IgD-negative memory B cell (primary cell): ENCODE measurements at regions not wholly inside any gene's neighbourhood (a gene's known extent, or its start where the extent isn't known, plus 50 kb on each side); places are given as distances from the start of the nearest gene placed in this dataset.

ENCODE experiments used
- H3K27ac Mint-ChIP-seq, 3 donors: one replicate each; pipeline ENCODE4 v1.8.0; 2020 to 2022; ENCODE audit warnings: mild to moderate bottlenecking in 3 of 3, mixed read lengths in 3 of 3, moderate library complexity in 1 of 3
- H3K27me3 Mint-ChIP-seq: one replicate; pipeline ENCODE4 v1.8.0; 2021; ENCODE audit warnings: mixed read lengths
- H3K36me3 Mint-ChIP-seq: one replicate; pipeline ENCODE4 v1.8.0; 2020; ENCODE audit warnings: mild to moderate bottlenecking, mixed read lengths
- H3K4me1 Mint-ChIP-seq, 3 donors: one replicate each; pipeline ENCODE4 v1.8.0; 2020 to 2022; ENCODE audit warnings: mixed read lengths in 3 of 3, mild to moderate bottlenecking in 1 of 3
- H3K4me3 Mint-ChIP-seq, 4 donors: one replicate each; pipeline ENCODE4 v1.8.0; 2020 to 2022; ENCODE audit warnings: mild to moderate bottlenecking in 4 of 4, mixed read lengths in 4 of 4, moderate library complexity in 3 of 4
- H3K9me3 Mint-ChIP-seq, 3 donors: one replicate each; pipeline ENCODE4 v1.8.0; 2020 to 2021; ENCODE audit warnings: mixed read lengths in 3 of 3, mild to moderate bottlenecking in 1 of 3

DNA sequence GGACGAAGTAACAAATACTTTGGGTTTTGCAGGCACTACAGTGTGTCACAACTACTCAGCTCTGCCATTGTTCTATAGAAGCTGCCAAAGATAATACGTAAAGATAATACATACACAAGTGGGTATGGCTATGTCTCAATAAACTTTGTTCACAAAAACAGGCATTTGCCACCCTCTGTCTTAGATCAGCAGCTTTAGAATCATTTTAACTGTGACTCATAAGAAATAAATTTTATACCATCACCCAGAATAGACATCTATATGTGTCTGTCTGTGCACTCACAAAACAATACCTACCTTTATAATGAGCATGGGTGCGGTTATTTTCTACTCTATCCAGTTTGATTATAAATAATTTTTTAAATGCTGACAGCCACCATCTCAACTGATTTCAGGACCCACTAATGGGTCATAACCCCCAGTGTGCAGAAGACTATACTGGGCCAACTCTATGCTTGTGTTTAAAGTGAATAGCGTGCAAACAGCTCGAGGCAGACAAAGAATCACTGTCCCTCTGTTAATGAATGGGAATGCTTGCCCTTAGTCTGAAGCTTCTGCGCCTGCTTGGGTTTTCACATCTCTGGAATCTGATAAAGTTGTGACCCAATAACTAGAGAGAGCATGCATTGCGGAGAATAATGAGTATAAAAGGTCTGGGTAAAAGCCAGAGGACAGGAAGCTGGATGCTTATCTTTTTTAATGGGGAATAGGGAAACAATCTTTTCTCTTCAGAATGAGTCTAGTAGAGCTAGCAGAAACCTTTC lies 216.2 kb downstream of the PLPP3 start:
- Mint-ChIP-seq H3K4me3 (no peak overlapping the region), H3K9me3 (peaks cover 0 to 2% (median 0%) of the 10 kb centered on the region in 3 donors), H3K27ac (no peak overlapping the region), H3K4me1 (no peaks in the 10 kb centered on the region), H3K36me3 (no peaks in the 10 kb centered on the region), H3K27me3 (peaks cover 3% of the 10 kb centered on the region)

DNA sequence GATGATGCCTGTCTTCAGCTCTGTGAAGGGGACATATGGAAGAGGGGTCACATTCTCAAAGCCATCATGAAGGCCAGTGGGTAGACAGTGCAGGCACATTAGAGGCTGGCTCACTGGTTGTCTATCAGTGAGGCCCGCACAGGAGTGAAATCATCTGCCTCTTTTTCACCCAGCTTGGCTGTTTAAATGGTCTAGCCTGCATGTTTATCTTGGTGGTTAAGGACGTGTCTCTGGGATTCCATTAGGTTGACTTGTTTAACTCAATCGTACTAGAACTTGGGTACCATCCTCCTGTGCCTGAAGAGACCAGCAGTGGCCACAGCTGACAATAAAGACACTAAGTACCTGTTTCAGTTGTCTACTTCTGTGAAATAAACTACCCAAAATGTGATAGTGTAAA lies 219.3 kb downstream of the PLPP3 start:
- Mint-ChIP-seq H3K27ac (no peak overlapping the region), H3K4me3 (no peak overlapping the region), H3K36me3 (no peaks in the 10 kb centered on the region), H3K9me3 (peaks cover 0 to 2% (median 0%) of the 10 kb centered on the region in 3 donors), H3K27me3 (peaks cover 3% of the 10 kb centered on the region), H3K4me1 (no peaks in the 10 kb centered on the region)

GRCh38 chr1:56359056-56359455 lies 220.3 kb downstream of the PLPP3 start:
- no peaks in the 10 kb centered on the region for H3K4me1 Mint-ChIP-seq
- H3K4me3 Mint-ChIP-seq, result no peak overlapping the region
- H3K27ac Mint-ChIP-seq, result no peak overlapping the region
- no peaks in the 10 kb centered on the region for H3K36me3 Mint-ChIP-seq
- peaks cover 3% of the 10 kb centered on the region for H3K27me3 Mint-ChIP-seq
- H3K9me3 Mint-ChIP-seq, result peaks cover 0 to 2% (median 0%) of the 10 kb centered on the region in 3 donors

GRCh38 chr1:56357927-56358690 lies 221.3 kb downstream of the PLPP3 start:
- H3K4me3 Mint-ChIP-seq, result no peak overlapping the region
- H3K9me3 Mint-ChIP-seq, result peaks cover 0 to 2% (median 0%) of the 10 kb centered on the region in 3 donors

DNA sequence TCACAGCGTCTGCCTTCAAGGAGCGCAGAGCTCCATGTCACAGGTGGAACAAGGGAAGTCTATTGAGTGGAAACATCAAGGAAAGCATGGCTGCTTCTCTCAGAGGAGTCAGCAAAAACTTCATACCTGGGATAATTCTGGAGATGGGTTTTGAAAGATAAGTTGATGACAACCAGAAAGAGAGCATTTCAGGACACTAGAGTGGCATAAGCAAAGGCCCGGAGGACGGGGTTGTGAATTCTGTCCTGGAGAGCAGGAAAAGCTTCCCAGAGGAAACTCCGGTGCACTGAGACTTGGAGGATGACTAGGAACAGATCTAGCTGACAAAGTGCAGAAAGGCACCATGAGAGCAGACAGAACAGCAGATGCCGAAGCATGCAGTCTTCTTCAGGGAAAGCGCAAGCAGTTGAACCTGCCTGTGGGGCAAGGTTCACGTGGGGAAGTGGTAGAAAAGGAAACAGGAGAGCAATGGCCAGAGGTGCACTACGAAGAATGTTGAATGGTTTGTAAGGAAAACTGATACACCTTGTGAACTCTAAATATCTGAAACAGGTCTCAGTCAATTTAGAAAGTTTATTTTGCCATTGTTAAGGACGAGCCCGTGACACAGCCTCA lies 222.9 kb downstream of the PLPP3 start:
- Mint-ChIP-seq H3K9me3 (peaks cover 0 to 3% (median 0%) of the 10 kb centered on the region in 3 donors), H3K27me3 (peaks cover 3% of the 10 kb centered on the region), H3K27ac (no peak overlapping the region), H3K36me3 (peaks cover 1% of the 10 kb centered on the region), H3K4me1 (peaks cover 0 to 4% (median 0%) of the 10 kb centered on the region in 3 donors), H3K4me3 (no peak overlapping the region)

More at GRCh38 chr1:56357927-56358690, 221.3 kb downstream of the PLPP3 start:
- Mint-ChIP-seq H3K4me1 (peaks cover 0 to 4% (median 0%) of the 10 kb centered on the region in 3 donors), H3K27ac (no peak overlapping the region), H3K36me3 (no peaks in the 10 kb centered on the region), H3K27me3 (peaks cover 3% of the 10 kb centered on the region)

GRCh38 chr1:56355918-56356317 lies 223.4 kb downstream of the PLPP3 start:
- no peak overlapping the region for H3K27ac Mint-ChIP-seq
- peaks cover 1% of the 10 kb centered on the region for H3K36me3 Mint-ChIP-seq
- H3K27me3 Mint-ChIP-seq, result peaks cover 3% of the 10 kb centered on the region
- H3K4me1 Mint-ChIP-seq, result peaks cover 0 to 4% (median 0%) of the 10 kb centered on the region in 3 donors
- H3K4me3 Mint-ChIP-seq, result no peak overlapping the region
- H3K9me3 Mint-ChIP-seq, result peaks cover 0 to 3% (median 0%) of the 10 kb centered on the region in 3 donors

GRCh38 chr1:56355422-56355821 lies 223.9 kb downstream of the PLPP3 start:
- peaks cover 3% of the 10 kb centered on the region for H3K27me3 Mint-ChIP-seq
- peaks cover 0 to 4% (median 0%) of the 10 kb centered on the region in 3 donors for H3K4me1 Mint-ChIP-seq

DNA sequence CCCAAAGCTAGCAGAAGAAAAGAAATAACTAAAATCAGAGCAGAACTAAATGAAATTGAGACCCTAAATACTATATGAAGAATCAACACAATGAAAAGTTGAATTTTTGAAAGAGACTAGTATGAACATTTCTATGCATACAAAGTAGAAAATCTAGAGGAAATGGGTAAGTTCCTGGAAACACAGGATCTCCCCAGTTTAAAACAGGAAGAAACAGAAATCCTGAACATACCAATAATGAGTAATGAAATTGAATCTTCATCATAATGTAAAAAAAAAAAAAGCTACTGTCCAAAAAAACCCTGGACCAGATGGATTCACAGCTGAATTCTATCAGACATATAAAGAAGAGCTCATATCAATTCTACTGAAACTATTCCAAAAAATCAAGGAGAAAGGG lies 233.5 kb downstream of the PLPP3 start:
- H3K27ac Mint-ChIP-seq, result no peak overlapping the region
- peaks cover 0 to 1% (median 1%) of the 10 kb centered on the region in 3 donors for H3K4me1 Mint-ChIP-seq
- no peak overlapping the region for H3K4me3 Mint-ChIP-seq
- peaks cover 6 to 9% (median 7%) of the 10 kb centered on the region in 3 donors for H3K9me3 Mint-ChIP-seq
- H3K36me3 Mint-ChIP-seq, result peaks cover 5% of the 10 kb centered on the region
- no peaks in the 10 kb centered on the region for H3K27me3 Mint-ChIP-seq

More at GRCh38 chr1:56355422-56355821, 223.9 kb downstream of the PLPP3 start:
- peaks cover 0 to 3% (median 0%) of the 10 kb centered on the region in 3 donors for H3K9me3 Mint-ChIP-seq
- H3K4me3 Mint-ChIP-seq, result no peak overlapping the region
- no peak overlapping the region for H3K27ac Mint-ChIP-seq
- peaks cover 1% of the 10 kb centered on the region for H3K36me3 Mint-ChIP-seq

- Mint-ChIP-seq H3K36me3 (no peaks in the 10 kb centered on the region), H3K27ac (no peak overlapping the region), H3K4me3 (no peak overlapping the region), H3K9me3 (peaks cover 3 to 6% (median 3%) of the 10 kb centered on the region in 3 donors), H3K4me1 (no peaks in the 10 kb centered on the region), H3K27me3 (peaks cover 5% of the 10 kb centered on the region)
Measured at GRCh38 chr1:56340977-56341376, 238.4 kb downstream of the PLPP3 start.

- Mint-ChIP-seq H3K27ac (no peak overlapping the region), H3K4me1 (no peaks in the 10 kb centered on the region)
Measured at GRCh38 chr1:56339786-56340465, 239.4 kb downstream of the PLPP3 start.

GRCh38 chr1:56339093-56339492 lies 240.3 kb downstream of the PLPP3 start:
- Mint-ChIP-seq H3K27ac (no peak overlapping the region), H3K27me3 (peaks cover 5% of the 10 kb centered on the region), H3K9me3 (peaks cover under 1 to 1% (median under 1%) of the 10 kb centered on the region in 3 donors), H3K36me3 (no peaks in the 10 kb centered on the region), H3K4me3 (no peak overlapping the region), H3K4me1 (no peaks in the 10 kb centered on the region)

More at GRCh38 chr1:56339786-56340465, 239.4 kb downstream of the PLPP3 start:
- H3K27me3 Mint-ChIP-seq, result peaks cover 5% of the 10 kb centered on the region
- H3K4me3 Mint-ChIP-seq, result no peak overlapping the region
- no peaks in the 10 kb centered on the region for H3K36me3 Mint-ChIP-seq
- H3K9me3 Mint-ChIP-seq, result peaks cover 3 to 6% (median 3%) of the 10 kb centered on the region in 3 donors

GRCh38 chr1:56336982-56337381 lies 242.4 kb downstream of the PLPP3 start:
- Mint-ChIP-seq H3K9me3 (peaks cover 0 to 1% (median 0%) of the 10 kb centered on the region in 3 donors), H3K27me3 (peaks cover 5% of the 10 kb centered on the region), H3K27ac (no peak overlapping the region), H3K4me1 (no peaks in the 10 kb centered on the region), H3K36me3 (no peaks in the 10 kb centered on the region), H3K4me3 (no peak overlapping the region)

- Mint-ChIP-seq H3K4me3 (no peak overlapping the region), H3K36me3 (no peaks in the 10 kb centered on the region)
Measured at GRCh38 chr1:56335394-56335793, 244.0 kb downstream of the PLPP3 start.

DNA sequence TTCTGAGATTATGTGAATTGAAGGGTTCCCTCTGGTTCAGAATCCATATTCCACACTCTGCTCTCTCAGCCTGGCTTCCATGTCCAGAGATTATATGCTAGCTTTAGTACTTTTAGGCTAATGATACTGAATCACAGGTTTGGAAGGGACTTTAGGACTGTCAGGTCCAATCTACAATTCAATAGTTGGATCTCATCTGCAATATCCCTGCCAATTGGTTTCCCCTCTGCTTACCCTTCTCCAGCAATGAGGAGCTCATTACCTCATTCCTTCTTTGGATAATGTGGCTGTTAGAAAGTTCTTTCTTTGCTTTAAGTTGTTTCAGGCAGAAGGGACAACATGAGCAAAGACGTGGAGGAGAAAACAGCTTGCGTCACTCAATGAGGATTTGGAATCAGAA lies 245.3 kb downstream of the PLPP3 start:
- no peaks in the 10 kb centered on the region for H3K4me1 Mint-ChIP-seq
- no peaks in the 10 kb centered on the region for H3K36me3 Mint-ChIP-seq
- no peaks in the 10 kb centered on the region for H3K9me3 Mint-ChIP-seq

More at GRCh38 chr1:56335394-56335793, 244.0 kb downstream of the PLPP3 start:
- Mint-ChIP-seq H3K4me1 (no peaks in the 10 kb centered on the region), H3K27me3 (peaks cover 5% of the 10 kb centered on the region), H3K9me3 (no peaks in the 10 kb centered on the region), H3K27ac (no peak overlapping the region)

More for the DNA sequence above, 245.3 kb downstream of the PLPP3 start:
- Mint-ChIP-seq H3K27ac (no peak overlapping the region), H3K4me3 (no peak overlapping the region), H3K27me3 (peaks cover 5% of the 10 kb centered on the region)
